ENCODE measurements at regions not wholly inside any gene's neighbourhood (a gene's known extent, or its start where the extent isn't known, plus 50 kb on each side); places are given as distances from the start of the nearest gene placed in this dataset.
"Not testable (repeated sequence)": the region's sequence is repeated elsewhere in the genome, so short reads cannot be mapped to it uniquely, and the experiment has no call there.

DNA sequence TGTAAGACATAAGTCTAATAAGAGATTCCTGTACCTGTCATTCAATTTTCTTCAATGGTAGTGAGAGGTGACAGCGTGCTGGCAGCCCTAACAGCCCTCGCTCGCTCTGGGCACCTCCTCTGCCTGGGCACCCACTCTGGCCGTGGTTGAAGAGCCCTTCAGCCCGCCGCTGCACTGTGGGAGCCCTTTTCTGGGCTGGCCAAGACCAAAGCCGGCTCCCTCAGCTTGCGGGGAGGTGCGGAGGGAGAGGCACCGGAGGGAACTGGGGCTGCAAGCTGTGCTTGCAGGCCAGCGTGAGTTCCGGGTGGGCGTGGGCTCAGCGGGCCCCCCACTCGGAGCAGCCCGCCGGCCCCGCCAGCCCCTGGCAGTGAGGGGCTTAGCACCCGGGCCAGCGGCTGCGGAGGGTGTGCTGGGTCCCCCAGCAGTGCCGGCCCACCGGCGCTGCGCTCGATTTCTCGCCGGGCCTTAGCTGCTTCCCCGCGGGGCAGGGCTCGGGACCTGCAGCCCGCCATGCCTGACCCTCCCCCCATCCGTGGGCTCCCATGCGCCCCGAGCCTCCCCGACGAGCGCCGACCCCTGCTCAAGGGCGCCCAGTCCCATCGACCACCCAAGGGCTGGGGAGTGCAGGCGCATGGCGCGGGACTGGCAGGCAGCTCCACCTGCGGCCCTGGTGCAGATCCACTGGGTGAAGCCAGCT is 816.6 kb upstream of the TENM4 start:
- H3K79me2 ChIP-seq (ENCODE audit: control insufficient read depth in 1 of 2, insufficient read depth in 2 of 2, low read length in 2 of 2); H3K4ac ChIP-seq (replicated peaks; ENCODE audit: insufficient read length, low read depth, low read length); H2BK15ac ChIP-seq (ENCODE audit: low read length); H4K5ac ChIP-seq (ENCODE audit: insufficient read length, low read depth, low read length); POLR2A ChIA-PET (ENCODE audit: partially characterized antibody); H3K9me3 ChIP-seq (ENCODE audit: insufficient read depth in 2 of 2, low read depth in 1 of 2, low read length in 1 of 2); H4K20me1 ChIP-seq (replicated peaks in 1 of 2; ENCODE audit: control insufficient read depth in 1 of 2, insufficient read depth in 2 of 2, low read length in 2 of 2); H4K91ac ChIP-seq (replicated peaks; ENCODE audit: insufficient read length, low read length); H4K8ac ChIP-seq (ENCODE audit: extremely low read depth, insufficient read depth, low read length); H2BK20ac ChIP-seq (ENCODE audit: low read length); H3K23ac ChIP-seq (ENCODE audit: insufficient read length); FAIRE-seq; H3K56ac ChIP-seq (replicated peaks; ENCODE audit: insufficient read length, low read depth, low read length); H3K18ac ChIP-seq (ENCODE audit: extremely low read depth, low read length); H2BK12ac ChIP-seq (ENCODE audit: low read depth, low read length); H3K23me2 ChIP-seq (ENCODE audit: low read depth, low read length); H3K27ac ChIP-seq (ENCODE audit: low read depth, low read length); H3K36me3 ChIP-seq (ENCODE audit: control insufficient read depth in 2 of 4, insufficient read depth in 4 of 4, low read length in 3 of 4); H3K4me2 ChIP-seq (ENCODE audit: insufficient read depth in 1 of 2, low read depth in 2 of 2, low read length in 2 of 2); H3K9ac ChIP-seq (replicated peaks in 1 of 4; ENCODE audit: extremely low read depth in 1 of 4, low read depth in 3 of 4, low read length in 3 of 4); DNase-seq (ENCODE audit: low read depth in 1 of 2, low spot score in 2 of 2); H3K79me1 ChIP-seq (ENCODE audit: low read depth, low read length); H2AK5ac ChIP-seq (ENCODE audit: low read depth, low read length); H2BK120ac ChIP-seq (replicated peaks; ENCODE audit: low read depth, low read length); H2BK5ac ChIP-seq (ENCODE audit: low read depth, low read length); H3K4me3 ChIP-seq (ENCODE audit: extremely low read depth in 1 of 4, insufficient read depth in 2 of 4, low read depth in 3 of 4, low read length in 4 of 4); H3K4me1 ChIP-seq (replicated peaks in 1 of 4; ENCODE audit: control insufficient read depth in 3 of 4, insufficient read depth in 4 of 4, low read length in 3 of 4); H3K14ac ChIP-seq (ENCODE audit: insufficient read length); H2AFZ ChIP-seq (ENCODE audit: low read length); H3K27me3 ChIP-seq (replicated peaks in 1 of 4; ENCODE audit: control insufficient read depth in 3 of 4, extremely low read depth in 1 of 4, insufficient read depth in 3 of 4, low read length in 3 of 4): not testable (repeated sequence)
- CTCF ChIA-PET (ENCODE audit: partially characterized antibody) = interaction anchor here (0.6 kb wide), 1 partner anchor 17 kb away, joined by 3 read pairs; no protein-coding TSS in a partner anchor
- 97% methylated on average over 30 of the region's 45 CpGs; no CpG with 5 or more reads in 1 of the 2 experiments for WGBS, 2 experiments (ENCODE audit: extremely low coverage in 1 of 2, insufficient coverage in 1 of 2, insufficient read length in 1 of 2, insufficient replicate concordance in 2 of 2, low coverage in 1 of 2, low lambda C conversion rate in 2 of 2, missing lambda C conversion rate in 1 of 2)

All from H1 (cell line).